Adrenal gland (tissue), 9 donors: ENCODE measurements at regions not wholly inside any gene's neighbourhood (a gene's known extent, or its start where the extent isn't known, plus 50 kb on each side); places are given as distances from the start of the nearest gene placed in this dataset.

Source experiments
- DNase-seq, 7 donors: peaks; one replicate each; pipeline ENCODE4 v3.0.0-alpha.2; 2019 to 2020
- H3K27ac ChIP-seq, 5 donors: fragments of 200-600 bp; sonication (generic) in 4 of 5; 1 replicate in 3 of 5; 2 replicates in 2 of 5; pipeline versions ENCODE4 v1.5.1 to v1.8.0; 2016 to 2020; ENCODE audit warnings: mild to moderate bottlenecking in 1 of 5
- H3K27me3 ChIP-seq: fragments of 200-600 bp; 2 replicates; pipeline ENCODE4 v1.8.0; 2021
- H3K36me3 ChIP-seq, 2 donors: fragments of 200-600 bp; replicated peaks in 1 of 2; 1 replicate in 1 of 2; 2 replicates in 1 of 2; pipeline versions ENCODE4 v1.5.1 to v1.8.0; 2018 to 2022
- H3K4me1 ChIP-seq, 2 donors: fragments of 200-600 bp; replicated peaks in 1 of 2; 1 replicate in 1 of 2; 2 replicates in 1 of 2; pipeline versions ENCODE4 v1.5.1 to v1.8.0; 2018 to 2021
- H3K4me3 ChIP-seq, 4 donors: fragments of 200-600 bp; sonication (generic) in 3 of 4; one replicate each; pipeline ENCODE4 v1.5.1; 2016 to 2018
- H3K9me3 ChIP-seq, 3 donors: fragments of 200-600 bp; sonication (generic) in 1 of 3; replicated peaks in 1 of 3; 1 replicate in 2 of 3; 2 replicates in 1 of 3; pipeline versions ENCODE4 v1.5.1 to v1.8.0; 2016 to 2021
- CTCF ChIP-seq, 6 experiments: fragments of 450-650 bp in 4 of 6; fragments of 200-600 bp in 2 of 6; sonication (generic) in 1 of 6; IDR thresholded peaks; 1 replicate in 5 of 6; 2 replicates in 1 of 6; pipeline versions ENCODE4 v1.5.1 to v1.8.0; 2016 to 2021; ENCODE audit warnings: antibody characterized with exemption in 6 of 6, mild to moderate bottlenecking in 2 of 6, moderate library complexity in 1 of 6
- POLR2A ChIP-seq, 2 donors: fragments of 450-650 bp; IDR thresholded peaks; one replicate each; pipeline ENCODE4 v1.6.1; 2017; ENCODE audit warnings: antibody characterized with exemption in 2 of 2, mild to moderate bottlenecking in 2 of 2, moderate library complexity in 1 of 2
- WGBS, 4 donors: extraction: QIAGEN DNeasy Blood & Tissue Kit in 2 of 4; methylation state at CpG; one replicate each; pipeline versions ENCODE4 v1.1.5 to v1.1.7; 2013 to 2017; 5-methylcytosine and 5-hydroxymethylcytosine counted together
- intact Hi-C, 2 donors: fragments of 100-400 bp; cut with DNase I; formaldehyde crosslinking; loops; one replicate each; pipeline versions ENCODE4 v1.14.1 to v1.15.0; 2022 to 2023
- donor health status: healthy with polysubstance abuse.
- donor health status: Bipolar disorder and iron deficiency.
- donor health status: DM: yes; HTN: yes; CAD: no.
- donor health status: DM: no; HTN: no; CAD: no.
- donor health status: DM: no; HTN: no; CAD: no.

- H3K4me3 ChIP-seq, result no peak overlapping the region
- WGBS, 4 donors, result 83 to 92% (median 86%) methylated on average over 2 of the region's 2 CpGs
Measured at GRCh38 chr2:78615956-78616355, 409.5 kb upstream of the REG3G start.

GRCh38 chr2:78634425-78634824 lies 391.1 kb upstream of the REG3G start:
- 55 to 68% (median 67%) methylated on average over 2 of the region's 2 CpGs for WGBS, 4 donors
- no peak for DNase-seq
- Histone ChIP-seq H3K4me1 (no peaks in the 10 kb centered on the region), H3K27ac (no peak overlapping the region), H3K27me3 (no peaks in the 10 kb centered on the region), H3K9me3 (no peaks in the 10 kb centered on the region), H3K4me3 (no peak overlapping the region), H3K36me3 (no peaks in the 10 kb centered on the region)
- intact Hi-C loops, result no loop called here
- TF ChIP-seq POLR2A (IDR thresholded peaks at IDR 0.05) (no peak), CTCF (IDR thresholded peaks at IDR 0.05) (no peak)

More at GRCh38 chr2:78615956-78616355, 409.5 kb upstream of the REG3G start:
- H3K27ac ChIP-seq, result no peak overlapping the region
- H3K4me1 ChIP-seq, result no peaks in the 10 kb centered on the region
- TF ChIP-seq POLR2A (IDR thresholded peaks at IDR 0.05) (no peak), CTCF (IDR thresholded peaks at IDR 0.05) (no peak)
- intact Hi-C loops, result no loop called here
- H3K9me3 ChIP-seq, result no peaks in the 10 kb centered on the region
- no peaks in the 10 kb centered on the region for H3K36me3 ChIP-seq
- DNase-seq, result no peak
- H3K27me3 ChIP-seq, result no peaks in the 10 kb centered on the region

GRCh38 chr2:78644854-78645253 lies 380.6 kb upstream of the REG3G start:
- H3K27me3 ChIP-seq, result no peaks in the 10 kb centered on the region
- no peaks in the 10 kb centered on the region for H3K9me3 ChIP-seq
- DNase-seq, result no peak
- H3K4me3 ChIP-seq, result no peak overlapping the region
- 56 to 74% (median 62%) methylated on average over 1 of the region's 1 CpG for WGBS, 4 donors
- H3K36me3 ChIP-seq, result no peaks in the 10 kb centered on the region
- H3K4me1 ChIP-seq, result no peaks in the 10 kb centered on the region
- intact Hi-C loops, result no loop called here
- no peak overlapping the region for H3K27ac ChIP-seq
- no peak for TF ChIP-seq POLR2A (IDR thresholded peaks at IDR 0.05)
- TF ChIP-seq CTCF (IDR thresholded peaks at IDR 0.05), result no peak

- no peak for DNase-seq
- H3K9me3 ChIP-seq, result no peaks in the 10 kb centered on the region
- WGBS, 4 donors, result 51 to 69% (median 60%) methylated on average over 5 of the region's 5 CpGs
- no peak overlapping the region for H3K4me3 ChIP-seq
- no peaks in the 10 kb centered on the region for H3K4me1 ChIP-seq
- H3K27me3 ChIP-seq, result no peaks in the 10 kb centered on the region
- H3K36me3 ChIP-seq, result no peaks in the 10 kb centered on the region
- TF ChIP-seq CTCF (IDR thresholded peaks at IDR 0.05) (no peak), POLR2A (IDR thresholded peaks at IDR 0.05) (no peak)
- intact Hi-C loops, result no loop called here
- no peak overlapping the region for H3K27ac ChIP-seq
Measured at GRCh38 chr2:78646533-78647364, 378.8 kb upstream of the REG3G start.
